HFFc6 (cell line): ENCODE measurements at regions not wholly inside any gene's neighbourhood (a gene's known extent, or its start where the extent isn't known, plus 50 kb on each side); places are given as distances from the start of the nearest gene placed in this dataset.

Experiments used
- DNase-seq: peaks from one replicate; pipeline ENCODE4 v3.0.0-alpha.2; 2018
- H3K27ac Mint-ChIP-seq: 2 replicates; pipeline ENCODE4 v1.8.0; 2020; ENCODE audit warnings: mild to moderate bottlenecking, mixed read lengths
- H3K27me3 Mint-ChIP-seq: 2 replicates; pipeline ENCODE4 v1.8.0; 2021; ENCODE audit warnings: mild to moderate bottlenecking, moderate library complexity, mixed read lengths; ENCODE audit not compliant: insufficient read depth
- H3K36me3 Mint-ChIP-seq: 2 replicates; pipeline ENCODE4 v1.8.0; 2021; ENCODE audit warnings: low read depth, mixed read lengths
- H3K4me1 Mint-ChIP-seq: 2 replicates; pipeline ENCODE4 v1.8.0; 2020; ENCODE audit warnings: low read depth, mixed read lengths
- H3K4me3 Mint-ChIP-seq: 2 replicates; pipeline ENCODE4 v1.8.0; 2020; ENCODE audit warnings: mild to moderate bottlenecking, moderate library complexity, mixed read lengths
- H3K9me3 Mint-ChIP-seq: 2 replicates; pipeline ENCODE4 v1.8.0; 2020; ENCODE audit warnings: mild to moderate bottlenecking, mixed read lengths
- CTCF ChIP-seq: fragments of 200-600 bp; sonication (generic); IDR thresholded peaks from 2 replicates; pipeline ENCODE4 v1.5.0; 2021; ENCODE audit warnings: antibody characterized with exemption, mild to moderate bottlenecking

- Mint-ChIP-seq H3K4me3 (no peak overlapping the region), H3K9me3 (peaks cover 36% of the 10 kb centered on the region), H3K27ac (no peak overlapping the region), H3K27me3 (no peaks in the 10 kb centered on the region), H3K4me1 (no peaks in the 10 kb centered on the region), H3K36me3 (peaks cover 5% of the 10 kb centered on the region; the same call in 1 of the 2 replicates)
- no peak for DNase-seq
- no peak for TF ChIP-seq CTCF
These were observed 166.8 kb downstream of the ANKRD30B start for GRCh38 chr18:14914771-14915170.

DNA sequence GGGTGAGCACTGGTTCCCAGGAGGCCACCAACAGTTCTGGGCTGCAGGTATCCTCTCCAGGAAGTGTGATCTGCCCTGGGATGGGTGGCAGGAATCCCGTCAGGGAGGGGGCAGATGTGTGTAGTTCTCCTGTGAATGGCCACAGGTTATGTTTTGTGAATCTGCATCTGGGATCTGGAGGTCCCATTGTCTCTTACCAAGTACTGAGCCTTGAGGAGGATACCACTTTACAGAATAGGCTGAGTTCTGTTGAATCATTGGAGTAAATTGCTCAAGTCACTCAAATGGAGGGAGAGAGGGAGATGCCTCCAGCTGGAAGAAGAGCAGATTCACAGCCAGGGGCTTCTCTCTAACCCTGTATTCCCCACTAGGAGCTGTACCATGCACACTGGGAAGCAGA lies 168.2 kb downstream of the ANKRD30B start:
- H3K9me3 Mint-ChIP-seq: peaks cover 48% of the 10 kb centered on the region
- no peak overlapping the region for H3K4me3 Mint-ChIP-seq
- H3K36me3 Mint-ChIP-seq: peaks cover 5% of the 10 kb centered on the region; the same call in 1 of the 2 replicates
- TF ChIP-seq CTCF: no peak
- no peak for DNase-seq
- no peaks in the 10 kb centered on the region for H3K27me3 Mint-ChIP-seq
- H3K4me1 Mint-ChIP-seq: no peaks in the 10 kb centered on the region
- H3K27ac Mint-ChIP-seq: no peak overlapping the region

DNA sequence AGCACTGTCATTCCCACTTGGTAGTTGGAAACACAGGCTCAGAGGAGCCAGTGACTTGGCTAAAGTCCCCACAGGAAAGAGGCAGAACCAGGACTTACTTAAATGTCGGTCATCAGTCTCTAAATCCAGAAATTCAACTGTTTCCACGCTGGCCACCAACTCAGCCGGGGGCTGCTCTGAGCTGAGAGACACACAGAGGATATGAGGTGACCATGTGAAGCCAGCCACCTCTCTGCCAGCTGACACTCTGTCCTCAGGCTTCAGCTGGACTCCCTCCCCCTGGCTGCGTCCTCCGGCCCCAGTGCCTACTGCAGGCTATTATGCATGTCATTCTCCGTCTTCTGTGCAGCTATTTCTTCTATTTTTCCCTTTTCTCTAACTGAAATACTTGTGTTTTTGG lies 168.9 kb downstream of the ANKRD30B start:
- no peak for TF ChIP-seq CTCF
- Mint-ChIP-seq H3K4me1 (no peaks in the 10 kb centered on the region), H3K4me3 (no peak overlapping the region), H3K27me3 (no peaks in the 10 kb centered on the region), H3K27ac (no peak overlapping the region), H3K9me3 (peaks cover 50% of the 10 kb centered on the region), H3K36me3 (peaks cover 8% of the 10 kb centered on the region; the same call in 1 of the 2 replicates)
- DNase-seq: no peak

DNA sequence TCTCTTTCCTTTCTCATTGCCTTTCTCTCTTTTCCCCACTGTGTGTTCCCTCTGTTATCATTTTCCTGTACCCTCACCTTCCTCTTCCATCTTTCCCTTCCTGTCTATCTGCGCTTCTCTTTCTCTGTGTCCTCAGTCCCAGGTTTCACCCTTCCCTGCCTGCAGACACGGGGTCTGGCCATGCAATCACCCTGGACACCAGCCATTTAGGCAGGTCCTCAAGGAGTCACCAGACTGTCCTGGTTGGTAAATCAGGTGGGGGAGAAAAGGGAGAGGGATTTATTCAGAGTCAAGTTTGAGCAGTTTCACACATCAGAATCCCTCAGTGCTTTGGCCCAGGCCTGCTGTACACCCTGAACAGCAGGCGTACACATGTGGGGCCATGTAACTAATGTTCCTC lies 169.3 kb downstream of the ANKRD30B start:
- Mint-ChIP-seq H3K9me3 (peaks cover 50% of the 10 kb centered on the region), H3K27ac (no peak overlapping the region), H3K36me3 (peaks cover 9% of the 10 kb centered on the region; the same call in 1 of the 2 replicates), H3K27me3 (no peaks in the 10 kb centered on the region), H3K4me3 (no peak overlapping the region), H3K4me1 (no peaks in the 10 kb centered on the region)
- no peak for TF ChIP-seq CTCF
- no peak for DNase-seq

- Mint-ChIP-seq H3K9me3 (peaks cover 52% of the 10 kb centered on the region), H3K36me3 (peaks cover 6% of the 10 kb centered on the region; the same call in 1 of the 2 replicates), H3K27me3 (peaks cover 3% of the 10 kb centered on the region; the same call in 1 of the 2 replicates), H3K4me3 (no peak overlapping the region), H3K27ac (no peak overlapping the region), H3K4me1 (no peaks in the 10 kb centered on the region)
- DNase-seq: no peak
- TF ChIP-seq CTCF: no peak
These were observed 171.7 kb downstream of the ANKRD30B start for GRCh38 chr18:14919666-14920065.

GRCh38 chr18:14921031-14921430 lies 173.1 kb downstream of the ANKRD30B start:
- H3K36me3 Mint-ChIP-seq: peaks cover 11% of the 10 kb centered on the region; the same call in 1 of the 2 replicates
- H3K27me3 Mint-ChIP-seq: peaks cover 3% of the 10 kb centered on the region; the same call in 1 of the 2 replicates
- peaks cover 61% of the 10 kb centered on the region for H3K9me3 Mint-ChIP-seq
- DNase-seq: no peak
- H3K27ac Mint-ChIP-seq: no peak overlapping the region
- no peak overlapping the region for H3K4me3 Mint-ChIP-seq
- TF ChIP-seq CTCF: no peak
- H3K4me1 Mint-ChIP-seq: no peaks in the 10 kb centered on the region
